ENCODE measurements at regions not wholly inside any gene's neighbourhood (a gene's known extent, or its start where the extent isn't known, plus 50 kb on each side); places are given as distances from the start of the nearest gene placed in this dataset.
"Not testable (repeated sequence)": the region's sequence is repeated elsewhere in the genome, so short reads cannot be mapped to it uniquely, and the experiment has no call there.

DNA sequence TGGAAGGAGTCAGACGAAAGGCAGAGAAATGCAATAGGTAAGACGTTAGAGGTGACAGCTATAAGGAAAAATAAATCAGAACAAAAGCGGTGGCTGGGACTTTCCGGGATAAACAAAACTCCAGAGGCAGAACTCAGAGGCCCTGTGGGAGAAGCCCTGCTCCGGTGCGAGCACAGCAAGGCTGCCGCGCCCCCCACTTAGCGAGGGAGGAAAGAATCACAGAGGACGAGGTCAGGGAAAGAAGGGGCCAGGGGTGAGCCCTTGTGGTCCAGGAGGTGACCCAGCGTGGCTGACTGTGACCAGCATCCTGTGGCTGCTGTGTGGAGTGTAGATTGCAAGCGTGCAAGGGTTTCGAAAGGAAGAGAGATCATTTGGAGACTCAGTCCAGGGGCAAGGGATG lies 591.8 kb upstream of the ADARB2 start:
- Histone ChIP-seq H3K4me3 (no peak overlapping the region), H3K36me3 (no peaks in the 10 kb centered on the region), H3K4me1 (no peaks in the 10 kb centered on the region), H3K9me3 (no peaks in the 10 kb centered on the region), H3K27me3 (no peaks in the 10 kb centered on the region), H3K27ac (no peak overlapping the region)
- no peak for DNase-seq
- TF ChIP-seq, protein P1, sequence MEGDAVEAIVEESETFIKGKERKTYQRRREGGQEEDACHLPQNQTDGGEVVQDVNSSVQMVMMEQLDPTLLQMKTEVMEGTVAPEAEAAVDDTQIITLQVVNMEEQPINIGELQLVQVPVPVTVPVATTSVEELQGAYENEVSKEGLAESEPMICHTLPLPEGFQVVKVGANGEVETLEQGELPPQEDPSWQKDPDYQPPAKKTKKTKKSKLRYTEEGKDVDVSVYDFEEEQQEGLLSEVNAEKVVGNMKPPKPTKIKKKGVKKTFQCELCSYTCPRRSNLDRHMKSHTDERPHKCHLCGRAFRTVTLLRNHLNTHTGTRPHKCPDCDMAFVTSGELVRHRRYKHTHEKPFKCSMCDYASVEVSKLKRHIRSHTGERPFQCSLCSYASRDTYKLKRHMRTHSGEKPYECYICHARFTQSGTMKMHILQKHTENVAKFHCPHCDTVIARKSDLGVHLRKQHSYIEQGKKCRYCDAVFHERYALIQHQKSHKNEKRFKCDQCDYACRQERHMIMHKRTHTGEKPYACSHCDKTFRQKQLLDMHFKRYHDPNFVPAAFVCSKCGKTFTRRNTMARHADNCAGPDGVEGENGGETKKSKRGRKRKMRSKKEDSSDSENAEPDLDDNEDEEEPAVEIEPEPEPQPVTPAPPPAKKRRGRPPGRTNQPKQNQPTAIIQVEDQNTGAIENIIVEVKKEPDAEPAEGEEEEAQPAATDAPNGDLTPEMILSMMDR (IDR thresholded peaks at IDR 0.05), result no peak
- intact Hi-C loops (cut with DNase I; ENCODE audit: low total_unique reads), result no loop called here

GRCh38 chr10:2326411-2326810 lies 589.1 kb upstream of the ADARB2 start:
- Histone ChIP-seq H3K9me3 (no peaks in the 10 kb centered on the region), H3K4me3 (no peak overlapping the region), H3K36me3 (no peaks in the 10 kb centered on the region), H3K4me1 (no peaks in the 10 kb centered on the region), H3K27ac (no peak overlapping the region), H3K27me3 (no peaks in the 10 kb centered on the region)
- TF ChIP-seq, protein P1 (IDR thresholded peaks at IDR 0.05), result no peak
- intact Hi-C loops (cut with DNase I; ENCODE audit: low total_unique reads), result no loop called here
- DNase-seq, result no peak

GRCh38 chr10:2315045-2315485 lies 577.7 kb upstream of the ADARB2 start:
- H3K27ac ChIP-seq; intact Hi-C loops (cut with DNase I; ENCODE audit: low total_unique reads); H3K4me3 ChIP-seq; DNase-seq; H3K9me3 ChIP-seq; H3K4me1 ChIP-seq; H3K27me3 ChIP-seq; H3K36me3 ChIP-seq: not testable (repeated sequence)

GRCh38 chr10:2306081-2306480 lies 568.8 kb upstream of the ADARB2 start:
- DNase-seq, result no peak
- Histone ChIP-seq H3K27ac (no peak overlapping the region), H3K4me1 (no peaks in the 10 kb centered on the region), H3K27me3 (no peaks in the 10 kb centered on the region), H3K36me3 (no peaks in the 10 kb centered on the region), H3K4me3 (no peak overlapping the region), H3K9me3 (no peaks in the 10 kb centered on the region)
- TF ChIP-seq, protein P1 (IDR thresholded peaks at IDR 0.05), result no peak
- intact Hi-C loops (cut with DNase I; ENCODE audit: low total_unique reads), result no loop called here

DNA sequence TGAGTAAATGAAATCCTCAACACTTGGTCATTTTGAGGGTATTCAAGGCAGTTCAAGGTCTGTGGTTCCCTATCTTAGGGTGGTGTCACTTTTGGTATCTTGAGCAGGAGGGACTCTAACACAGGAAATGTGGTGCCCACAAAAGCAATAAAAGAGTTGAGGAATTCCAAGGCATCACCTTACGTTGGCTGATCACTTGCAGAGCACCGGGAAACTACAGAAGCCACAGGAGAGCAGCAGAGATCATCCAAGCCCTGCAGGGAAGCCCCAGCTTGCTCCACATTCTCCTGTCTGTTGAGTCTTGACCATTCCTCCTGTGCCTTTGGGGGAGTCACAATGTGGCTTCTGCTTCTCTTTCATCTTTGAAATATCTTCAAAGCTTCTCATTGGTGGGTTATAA lies 565.8 kb upstream of the ADARB2 start:
- intact Hi-C loops (cut with DNase I; ENCODE audit: low total_unique reads), result no loop called here
- H3K9me3 ChIP-seq, result no peaks in the 10 kb centered on the region
- H3K27me3 ChIP-seq, result no peaks in the 10 kb centered on the region
- H3K4me1 ChIP-seq, result no peaks in the 10 kb centered on the region
- no peak overlapping the region for H3K27ac ChIP-seq
- TF ChIP-seq, protein P1 (IDR thresholded peaks at IDR 0.05), result no peak
- no peak for DNase-seq
- no peak overlapping the region for H3K4me3 ChIP-seq
- no peaks in the 10 kb centered on the region for H3K36me3 ChIP-seq

GRCh38 chr10:2301227-2301626 lies 563.9 kb upstream of the ADARB2 start:
- Histone ChIP-seq H3K36me3 (no peaks in the 10 kb centered on the region), H3K9me3 (no peaks in the 10 kb centered on the region), H3K27ac (no peak overlapping the region), H3K4me1 (no peaks in the 10 kb centered on the region), H3K4me3 (no peak overlapping the region), H3K27me3 (no peaks in the 10 kb centered on the region)
- no peak for DNase-seq
- TF ChIP-seq, protein P1 (IDR thresholded peaks at IDR 0.05), result no peak
- intact Hi-C loops (cut with DNase I; ENCODE audit: low total_unique reads), result no loop called here

Measured in tibial artery (tissue), 4 donors.